ENCODE measurements at regions not wholly inside any gene's neighbourhood (a gene's known extent, or its start where the extent isn't known, plus 50 kb on each side); places are given as distances from the start of the nearest gene placed in this dataset.
A peak's percentile ranks its signal among the peaks of the same experiment; 100 is the strongest.

GRCh38 chr21:17989780-17990179, 170.6 kb upstream of the C21orf91 start:
- TF ChIP-seq CTCF (IDR thresholded peaks at IDR 0.05; ENCODE audit: unreplicated experiment) = no peak
- no peaks in the 10 kb centered on the region for H3K27me3 Mint-ChIP-seq (ENCODE audit: insufficient read depth, unreplicated experiment)
- no peaks in the 10 kb centered on the region for H3K36me3 Mint-ChIP-seq (ENCODE audit: insufficient read depth, unreplicated experiment)
- CTCF ChIA-PET = interaction anchor here (1.4 kb wide), 1 partner anchor 65 kb away, joined by 6 read pairs; no protein-coding TSS in a partner anchor
- BruUV-seq (replicated peaks) = no TSS peak
- no peak for DNase-seq (ENCODE audit: unreplicated experiment)
- intact Hi-C loops (cut with micrococcal nuclease) = no loop called here
- no peaks in the 10 kb centered on the region for H3K4me1 Mint-ChIP-seq (ENCODE audit: insufficient read depth, unreplicated experiment)
- no peak overlapping the region for H3K27ac Mint-ChIP-seq (ENCODE audit: low read depth, unreplicated experiment)
- H3K4me3 Mint-ChIP-seq (ENCODE audit: unreplicated experiment) = no peak overlapping the region
- POLR2A ChIA-PET = no interaction called here
- H3K9me3 Mint-ChIP-seq (ENCODE audit: unreplicated experiment) = peaks cover 21% of the 10 kb centered on the region

- DNase-seq (ENCODE audit: unreplicated experiment) = peak; percentile 47
- intact Hi-C loops (cut with micrococcal nuclease) = no loop called here
- ChIA-PET CTCF (no interaction called here), POLR2A (no interaction called here)
- Mint-ChIP-seq H3K4me3 (ENCODE audit: unreplicated experiment) (no peak overlapping the region), H3K9me3 (ENCODE audit: unreplicated experiment) (peaks cover 10% of the 10 kb centered on the region), H3K36me3 (ENCODE audit: insufficient read depth, unreplicated experiment) (no peaks in the 10 kb centered on the region), H3K27me3 (ENCODE audit: insufficient read depth, unreplicated experiment) (no peaks in the 10 kb centered on the region), H3K4me1 (ENCODE audit: insufficient read depth, unreplicated experiment) (no peaks in the 10 kb centered on the region), H3K27ac (ENCODE audit: low read depth, unreplicated experiment) (no peak overlapping the region)
- BruUV-seq (replicated peaks) = no TSS peak
- no peak for TF ChIP-seq CTCF (IDR thresholded peaks at IDR 0.05; ENCODE audit: unreplicated experiment)
Observed at GRCh38 chr21:17988102-17988437, 168.9 kb upstream of the C21orf91 start.

GRCh38 chr21:17987382-17988101, 168.4 kb upstream of the C21orf91 start:
- no TSS peak for BruUV-seq (replicated peaks)
- H3K27me3 Mint-ChIP-seq (ENCODE audit: insufficient read depth, unreplicated experiment) = no peaks in the 10 kb centered on the region
- no peaks in the 10 kb centered on the region for H3K36me3 Mint-ChIP-seq (ENCODE audit: insufficient read depth, unreplicated experiment)
- no peak overlapping the region for H3K4me3 Mint-ChIP-seq (ENCODE audit: unreplicated experiment)
- TF ChIP-seq CTCF (IDR thresholded peaks at IDR 0.05; ENCODE audit: unreplicated experiment) = no peak
- no peak for DNase-seq (ENCODE audit: unreplicated experiment)
- H3K4me1 Mint-ChIP-seq (ENCODE audit: insufficient read depth, unreplicated experiment) = no peaks in the 10 kb centered on the region
- no peak overlapping the region for H3K27ac Mint-ChIP-seq (ENCODE audit: low read depth, unreplicated experiment)
- H3K9me3 Mint-ChIP-seq (ENCODE audit: unreplicated experiment) = peaks cover 7% of the 10 kb centered on the region
- ChIA-PET POLR2A (no interaction called here), CTCF (interaction anchor here (0.6 kb wide), 2 partner anchors 62 to 63 kb away, joined by 3 read pairs; no protein-coding TSS in a partner anchor)
- intact Hi-C loops (cut with micrococcal nuclease) = no loop called here

GRCh38 chr21:17981060-17981740, 162.0 kb upstream of the C21orf91 start:
- Mint-ChIP-seq H3K36me3 (ENCODE audit: insufficient read depth, unreplicated experiment) (no peaks in the 10 kb centered on the region), H3K27me3 (ENCODE audit: insufficient read depth, unreplicated experiment) (no peaks in the 10 kb centered on the region), H3K9me3 (ENCODE audit: unreplicated experiment) (no peaks in the 10 kb centered on the region), H3K27ac (ENCODE audit: low read depth, unreplicated experiment) (no peak overlapping the region), H3K4me3 (ENCODE audit: unreplicated experiment) (no peak overlapping the region), H3K4me1 (ENCODE audit: insufficient read depth, unreplicated experiment) (peaks cover 6% of the 10 kb centered on the region)
- BruUV-seq (replicated peaks) = no TSS peak
- no peak for DNase-seq (ENCODE audit: unreplicated experiment)
- intact Hi-C loops (cut with micrococcal nuclease) = no loop called here
- TF ChIP-seq CTCF (IDR thresholded peaks at IDR 0.05; ENCODE audit: unreplicated experiment) = no peak
- CTCF ChIA-PET = interaction anchor here (0.7 to 0.8 kb wide), 2 partner anchors 139 to 183 kb away, joined by 3 read pairs; no protein-coding TSS in a partner anchor
- POLR2A ChIA-PET = no interaction called here
